ENCODE measurements at regions not wholly inside any gene's neighbourhood (a gene's known extent, or its start where the extent isn't known, plus 50 kb on each side); places are given as distances from the start of the nearest gene placed in this dataset.

GRCh38 chr16:51559901-51560300 lies 408.8 kb upstream of the SALL1 start:
- TF ChIP-seq YY1 (IDR thresholded peaks at IDR 0.05; ENCODE audit: insufficient read depth, insufficient replicate concordance, low read depth, low read length) (no peak), IRF1 (CRISPR knock-in tag; IDR thresholded peaks at IDR 0.05; ENCODE audit: low read depth) (no peak), HOMEZ (CRISPR knock-in tag; IDR thresholded peaks at IDR 0.05; ENCODE audit: low read depth) (no peak), RFX3 (CRISPR knock-in tag; IDR thresholded peaks at IDR 0.05) (no peak), ZNF121 (CRISPR knock-in tag; IDR thresholded peaks at IDR 0.05) (no peak)
- TF ChIP-seq, protein P1, sequence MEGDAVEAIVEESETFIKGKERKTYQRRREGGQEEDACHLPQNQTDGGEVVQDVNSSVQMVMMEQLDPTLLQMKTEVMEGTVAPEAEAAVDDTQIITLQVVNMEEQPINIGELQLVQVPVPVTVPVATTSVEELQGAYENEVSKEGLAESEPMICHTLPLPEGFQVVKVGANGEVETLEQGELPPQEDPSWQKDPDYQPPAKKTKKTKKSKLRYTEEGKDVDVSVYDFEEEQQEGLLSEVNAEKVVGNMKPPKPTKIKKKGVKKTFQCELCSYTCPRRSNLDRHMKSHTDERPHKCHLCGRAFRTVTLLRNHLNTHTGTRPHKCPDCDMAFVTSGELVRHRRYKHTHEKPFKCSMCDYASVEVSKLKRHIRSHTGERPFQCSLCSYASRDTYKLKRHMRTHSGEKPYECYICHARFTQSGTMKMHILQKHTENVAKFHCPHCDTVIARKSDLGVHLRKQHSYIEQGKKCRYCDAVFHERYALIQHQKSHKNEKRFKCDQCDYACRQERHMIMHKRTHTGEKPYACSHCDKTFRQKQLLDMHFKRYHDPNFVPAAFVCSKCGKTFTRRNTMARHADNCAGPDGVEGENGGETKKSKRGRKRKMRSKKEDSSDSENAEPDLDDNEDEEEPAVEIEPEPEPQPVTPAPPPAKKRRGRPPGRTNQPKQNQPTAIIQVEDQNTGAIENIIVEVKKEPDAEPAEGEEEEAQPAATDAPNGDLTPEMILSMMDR (CRISPR knock-in tag; IDR thresholded peaks at IDR 0.05), result no peak
